GM23338 (cell line): ENCODE measurements at regions not wholly inside any gene's neighbourhood (a gene's known extent, or its start where the extent isn't known, plus 50 kb on each side); places are given as distances from the start of the nearest gene placed in this dataset.

ENCODE experiments used
- CTCF ChIP-seq, 2 experiments: fragments of 200-600 bp in 1 of 2; sonication (generic) in 1 of 2; conservative IDR thresholded peaks; 2 replicates each; pipeline versions ENCODE4 v1.5.1 to v1.6.1; 2016 to 2017; ENCODE audit warnings: antibody characterized with exemption in 2 of 2, low read depth in 2 of 2, mild to moderate bottlenecking in 2 of 2, moderate library complexity in 1 of 2
- ETS1 ChIP-seq: IDR thresholded peaks from 2 replicates; pipeline ENCODE4 v1.6.1; 2016; ENCODE audit warnings: antibody characterized with exemption
- EZH2 ChIP-seq: fragments of 200-600 bp; sonication (generic); IDR thresholded peaks from one replicate; pipeline ENCODE4 v1.8.0; 2017; ENCODE audit warnings: antibody characterized with exemption, mild to moderate bottlenecking, low read depth; ENCODE audit not compliant: unreplicated experiment
- NANOG ChIP-seq: IDR thresholded peaks from 2 replicates; pipeline ENCODE4 v1.6.1; 2016; ENCODE audit warnings: antibody characterized with exemption, borderline replicate concordance
- POLR2AphosphoS5 ChIP-seq: IDR thresholded peaks from 2 replicates; pipeline ENCODE4 v1.6.1; 2016; ENCODE audit warnings: antibody characterized with exemption, low read depth
- STAT1 ChIP-seq: IDR thresholded peaks from one replicate; pipeline ENCODE4 v1.6.1; 2016; ENCODE audit warnings: antibody characterized with exemption; ENCODE audit not compliant: unreplicated experiment
- ZNF331 ChIP-seq: fragments of 250-450 bp; sonication (Bioruptor Pico); IDR thresholded peaks from 2 replicates; pipeline ENCODE4 v1.5.0; 2020; ENCODE audit warnings: low read depth, mild to moderate bottlenecking, moderate library complexity
- ZNF462 ChIP-seq: fragments of 250-450 bp; sonication (Bioruptor Pico); IDR thresholded peaks from 2 replicates; pipeline ENCODE4 v1.5.0; 2020; ENCODE audit warnings: mild to moderate bottlenecking, moderate library complexity

GRCh38 chr4:147044241-147044640, 98.6 kb upstream of the TTC29 start (continued):
- TF ChIP-seq ZNF462 (CRISPR knock-in tag): no peak
- TF ChIP-seq ETS1: no peak
- no peak for TF ChIP-seq EZH2
- TF ChIP-seq NANOG: no peak
- no peak for TF ChIP-seq POLR2AphosphoS5
- TF ChIP-seq STAT1: no peak
- no peak for TF ChIP-seq CTCF (conservative IDR thresholded peaks at IDR 0.05; ENCODE audit: low read depth in 2 of 2)
- TF ChIP-seq ZNF331 (CRISPR knock-in tag): no peak
